CD4-positive, alpha-beta T cell treated with Interleukin-6 at 100 ng/mL for 8 hours (primary cell): ENCODE measurements at regions not wholly inside any gene's neighbourhood (a gene's known extent, or its start where the extent isn't known, plus 50 kb on each side); places are given as distances from the start of the nearest gene placed in this dataset.
"Not testable (repeated sequence)": the region's sequence is repeated elsewhere in the genome, so short reads cannot be mapped to it uniquely, and the experiment has no call there.

Experiments used
- DNase-seq: peaks from one replicate; pipeline ENCODE4 v3.0.0-alpha.2; 2020; ENCODE audit warnings: mixed read lengths, low spot score

- no peak for DNase-seq
Observed at GRCh38 chr9:113705306-113705927, 170.7 kb upstream of the ZNF618 start.

- DNase-seq = no peak
Observed at GRCh38 chr9:113705928-113706519, 170.1 kb upstream of the ZNF618 start.

DNA sequence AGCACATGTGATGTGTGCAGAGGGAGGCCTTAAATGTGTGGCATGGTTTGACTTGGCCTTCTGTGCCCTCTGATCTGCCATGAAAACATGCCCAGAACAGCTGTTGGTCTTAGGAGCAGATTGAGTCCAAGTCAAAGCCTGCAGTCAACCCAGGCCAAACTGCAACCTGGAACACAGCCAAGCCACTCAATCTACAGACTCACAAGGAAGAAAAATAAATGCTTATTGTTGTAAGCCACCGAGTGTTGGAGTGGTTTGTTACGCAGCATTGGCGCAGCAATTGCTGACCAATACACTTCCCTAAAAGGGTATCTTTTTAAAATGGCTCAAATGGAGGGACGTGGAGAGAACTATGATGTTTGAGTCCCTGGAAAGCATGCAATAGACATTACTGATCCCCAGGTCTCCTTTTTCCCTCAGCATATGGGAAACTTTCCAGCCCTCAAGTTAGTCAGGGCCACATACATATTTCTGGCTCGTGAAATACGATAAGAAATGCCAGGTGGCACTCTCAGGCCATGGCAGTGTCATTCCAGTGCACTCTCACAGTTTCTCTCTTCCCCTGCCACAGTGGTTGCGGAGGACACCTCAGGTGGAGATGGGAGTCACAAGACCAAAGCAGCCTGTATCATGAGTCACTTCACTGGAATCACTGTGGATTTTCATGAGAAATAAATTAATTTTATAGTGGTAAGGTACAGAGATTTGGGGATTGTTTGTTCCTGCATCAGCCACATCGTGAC lies 168.0 kb upstream of the ZNF618 start:
- DNase-seq = no peak

- no peak for DNase-seq
Observed at GRCh38 chr9:113708821-113709713, 167.0 kb upstream of the ZNF618 start.

DNA sequence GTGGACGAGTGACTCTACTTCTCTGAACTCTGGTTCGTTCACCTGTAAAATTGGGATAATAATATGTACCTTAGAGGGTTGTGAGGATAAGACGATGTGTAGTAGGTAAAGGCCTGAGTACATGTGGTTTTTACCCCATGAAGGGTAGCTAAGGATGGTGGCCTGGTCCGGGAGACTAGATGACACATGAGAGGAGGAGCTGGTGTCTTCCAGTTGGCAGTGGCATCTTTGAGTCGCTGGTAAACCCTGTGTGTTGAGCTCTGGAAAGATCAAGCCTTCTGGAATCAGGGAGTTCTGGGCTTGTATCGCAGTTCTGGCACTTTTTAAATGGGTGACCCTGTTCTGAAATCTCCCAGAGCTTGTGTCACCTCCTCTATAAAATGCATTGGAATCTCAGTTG lies 166.4 kb upstream of the ZNF618 start:
- no peak for DNase-seq

DNA sequence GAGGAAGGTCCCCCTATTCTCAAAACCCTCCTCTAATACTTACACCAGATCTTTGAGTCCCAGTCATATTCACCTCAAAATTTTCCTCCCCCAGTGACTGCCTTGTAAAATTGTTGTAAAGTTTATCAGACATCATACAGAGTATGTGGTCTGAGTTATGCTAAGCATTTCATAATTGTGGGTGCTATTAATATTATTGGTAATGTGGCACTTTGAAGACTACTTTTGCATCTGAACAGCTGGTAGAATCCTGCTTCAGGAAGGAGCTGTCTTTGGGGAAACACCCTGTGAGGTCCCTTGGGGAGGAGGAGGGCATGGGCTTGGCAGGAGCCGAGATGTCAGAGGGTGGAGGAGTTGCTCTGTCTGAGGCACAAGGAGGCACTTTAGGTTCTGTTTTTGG lies 164.9 kb upstream of the ZNF618 start:
- DNase-seq = no peak

- no peak for DNase-seq
Observed at GRCh38 chr9:113712053-113712452, 164.1 kb upstream of the ZNF618 start.

- DNase-seq = no peak
Observed at GRCh38 chr9:113715086-113715485, 161.0 kb upstream of the ZNF618 start.

DNA sequence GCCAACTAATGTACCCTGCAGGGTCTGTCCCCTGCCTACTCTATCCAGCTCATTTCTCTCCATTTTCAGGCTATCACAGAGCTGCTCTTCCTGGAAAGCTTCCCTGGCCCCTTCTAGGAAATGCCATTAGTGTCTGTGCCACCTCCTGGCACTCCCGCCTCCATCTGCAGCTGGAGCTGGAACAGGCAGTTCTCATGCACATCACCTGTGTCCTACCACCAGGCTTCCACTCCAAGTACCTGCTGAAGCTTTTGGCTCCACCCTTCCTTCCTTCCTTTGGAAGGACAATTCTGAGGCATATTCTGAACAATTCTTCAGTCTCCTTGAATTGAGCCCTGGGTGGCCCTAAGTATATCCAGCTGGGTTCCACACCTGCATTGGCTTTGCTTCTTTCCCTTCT lies 156.2 kb upstream of the ZNF618 start:
- no peak for DNase-seq

GRCh38 chr9:113720495-113720894 lies 155.6 kb upstream of the ZNF618 start:
- no peak for DNase-seq

- DNase-seq = no peak
Observed at GRCh38 chr9:113721856-113722255, 154.3 kb upstream of the ZNF618 start.

DNA sequence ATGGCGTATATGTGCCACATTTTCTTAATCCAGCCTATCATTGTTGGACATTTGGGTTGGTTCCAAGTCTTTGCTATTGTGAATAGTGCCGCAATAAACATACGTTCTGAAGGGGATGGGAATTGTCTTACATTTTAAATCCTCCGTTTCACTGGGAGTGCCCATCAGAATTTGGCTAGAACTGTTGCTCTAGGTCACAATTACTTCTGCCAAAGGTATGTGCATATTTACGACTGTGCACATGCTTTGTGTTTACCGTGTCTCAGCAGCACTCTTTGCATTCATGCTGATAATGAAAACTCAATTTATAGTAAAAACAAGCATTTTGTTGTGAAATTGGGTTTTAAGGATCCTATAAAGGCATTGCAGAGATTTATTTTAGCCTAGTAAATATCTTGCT lies 151.9 kb upstream of the ZNF618 start:
- no peak for DNase-seq

DNA sequence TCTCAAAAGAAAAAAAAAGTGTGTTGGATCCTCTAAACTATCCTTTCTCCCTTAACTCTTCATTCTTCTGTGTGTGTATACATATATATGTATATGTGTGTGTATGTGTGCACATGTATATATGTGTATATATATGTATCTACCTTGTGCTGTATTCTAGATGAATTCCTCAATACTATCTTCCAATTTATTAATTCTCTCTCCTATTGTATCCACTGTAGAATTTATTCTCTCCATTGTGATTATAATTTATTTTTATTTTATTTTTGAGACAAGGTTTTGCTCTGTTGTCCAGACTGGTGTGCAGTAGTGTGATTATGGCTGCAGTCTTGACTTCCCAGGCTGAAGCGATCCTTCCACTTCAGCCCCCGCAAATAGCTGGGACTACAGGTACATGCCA lies 147.1 kb upstream of the ZNF618 start:
- DNase-seq = no peak

DNA sequence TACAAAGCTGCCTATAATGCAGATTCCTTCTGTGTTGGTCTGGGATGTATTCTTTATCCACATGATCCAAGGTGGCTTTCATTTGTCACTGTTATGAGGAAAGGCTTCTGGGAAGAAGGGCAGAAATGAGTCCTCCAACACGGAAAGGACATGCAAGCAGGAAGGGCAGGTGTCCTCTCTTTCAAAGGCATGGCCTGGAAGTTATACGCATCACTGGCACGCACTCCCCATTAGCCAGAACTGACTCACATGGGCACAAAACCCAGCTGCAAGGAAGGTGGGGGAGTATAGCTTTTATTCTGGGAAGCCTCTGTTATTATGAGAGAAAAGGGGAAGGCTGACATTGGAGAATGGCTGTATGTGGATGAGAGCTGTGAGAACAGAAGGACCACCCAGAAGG lies 141.3 kb upstream of the ZNF618 start:
- DNase-seq = no peak

DNA sequence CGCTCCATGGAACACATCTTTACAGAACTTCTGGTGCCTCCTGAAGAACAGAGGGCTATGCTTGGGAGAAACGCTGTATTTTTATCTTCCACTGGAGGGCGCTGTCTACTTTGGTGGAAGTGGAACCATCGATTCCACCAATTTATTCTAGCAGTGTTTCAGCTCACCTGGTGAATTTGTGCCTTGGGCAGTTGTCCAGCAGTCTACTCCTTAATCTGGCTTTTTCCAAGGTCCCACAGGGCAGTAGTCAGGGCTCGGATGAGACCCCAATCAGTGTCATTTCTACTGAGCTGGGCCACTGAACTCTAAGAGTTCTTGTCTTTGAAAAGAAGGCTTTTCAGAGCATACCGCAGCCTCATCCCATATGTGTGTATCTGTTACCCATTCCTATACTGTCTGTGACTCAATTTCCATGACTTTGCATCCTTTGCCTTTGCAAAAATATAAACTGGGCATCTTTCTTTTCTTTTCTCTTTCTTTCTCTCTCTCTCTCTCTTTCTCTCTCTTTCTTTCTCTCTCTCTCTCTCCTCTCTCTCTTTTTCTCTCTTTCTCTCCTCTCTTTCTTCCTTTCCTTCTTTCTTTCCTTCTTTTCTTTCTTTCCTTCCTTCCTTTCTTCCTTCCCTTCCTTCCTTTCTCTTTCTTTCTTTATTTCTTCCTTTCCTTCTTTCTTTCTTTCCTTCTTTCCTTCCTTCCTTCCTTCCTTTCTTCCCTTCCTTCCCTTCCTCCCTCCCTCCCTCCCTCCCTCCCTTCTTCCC lies 138.4 kb upstream of the ZNF618 start:
- no peak for DNase-seq

GRCh38 chr9:113738496-113738892 lies 137.6 kb upstream of the ZNF618 start:
- no peak for DNase-seq

- DNase-seq = no peak
Observed at GRCh38 chr9:113738893-113739604, 137.1 kb upstream of the ZNF618 start.

DNA sequence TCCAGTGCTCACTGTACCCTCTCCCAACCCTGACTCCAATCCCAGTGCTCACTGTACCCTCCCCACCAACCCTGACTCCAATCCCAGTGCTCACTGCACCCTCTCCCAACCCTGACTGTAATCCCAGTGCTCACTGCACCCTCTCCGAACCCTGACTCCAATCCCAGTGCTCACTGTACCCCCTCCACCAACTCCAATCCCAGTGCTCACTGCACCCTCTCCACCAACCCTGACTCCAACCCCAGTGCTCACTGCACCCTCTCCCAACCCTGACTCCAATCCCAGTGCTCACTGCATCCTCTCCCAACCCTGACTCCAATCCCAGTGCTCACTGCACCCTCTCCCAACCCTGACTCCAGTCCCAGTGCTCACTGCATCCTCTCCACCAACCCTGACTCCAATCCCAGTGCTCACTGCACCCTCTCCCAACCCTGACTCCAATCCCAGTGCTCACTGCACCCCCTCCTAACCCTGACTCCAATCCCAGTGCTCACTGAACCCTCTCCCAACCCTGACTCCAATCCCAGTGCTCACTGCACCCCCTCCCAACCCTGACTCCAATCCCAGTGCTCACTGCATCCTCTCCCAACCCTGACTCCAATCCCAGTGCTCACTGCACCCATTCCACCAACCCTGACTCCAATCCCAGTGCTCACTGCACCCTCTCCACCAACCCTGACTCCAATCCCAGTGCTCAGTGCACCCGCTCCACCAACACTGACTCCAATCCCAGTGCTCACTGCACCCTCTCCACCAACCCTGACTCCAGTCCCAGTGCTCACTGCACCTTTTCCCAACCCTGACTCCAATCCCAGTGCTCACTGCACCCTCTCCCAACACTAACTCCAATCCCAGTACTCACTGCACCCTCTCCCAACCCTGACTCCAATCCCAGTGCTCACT lies 136.3 kb upstream of the ZNF618 start:
- DNase-seq = not testable (repeated sequence)

DNA sequence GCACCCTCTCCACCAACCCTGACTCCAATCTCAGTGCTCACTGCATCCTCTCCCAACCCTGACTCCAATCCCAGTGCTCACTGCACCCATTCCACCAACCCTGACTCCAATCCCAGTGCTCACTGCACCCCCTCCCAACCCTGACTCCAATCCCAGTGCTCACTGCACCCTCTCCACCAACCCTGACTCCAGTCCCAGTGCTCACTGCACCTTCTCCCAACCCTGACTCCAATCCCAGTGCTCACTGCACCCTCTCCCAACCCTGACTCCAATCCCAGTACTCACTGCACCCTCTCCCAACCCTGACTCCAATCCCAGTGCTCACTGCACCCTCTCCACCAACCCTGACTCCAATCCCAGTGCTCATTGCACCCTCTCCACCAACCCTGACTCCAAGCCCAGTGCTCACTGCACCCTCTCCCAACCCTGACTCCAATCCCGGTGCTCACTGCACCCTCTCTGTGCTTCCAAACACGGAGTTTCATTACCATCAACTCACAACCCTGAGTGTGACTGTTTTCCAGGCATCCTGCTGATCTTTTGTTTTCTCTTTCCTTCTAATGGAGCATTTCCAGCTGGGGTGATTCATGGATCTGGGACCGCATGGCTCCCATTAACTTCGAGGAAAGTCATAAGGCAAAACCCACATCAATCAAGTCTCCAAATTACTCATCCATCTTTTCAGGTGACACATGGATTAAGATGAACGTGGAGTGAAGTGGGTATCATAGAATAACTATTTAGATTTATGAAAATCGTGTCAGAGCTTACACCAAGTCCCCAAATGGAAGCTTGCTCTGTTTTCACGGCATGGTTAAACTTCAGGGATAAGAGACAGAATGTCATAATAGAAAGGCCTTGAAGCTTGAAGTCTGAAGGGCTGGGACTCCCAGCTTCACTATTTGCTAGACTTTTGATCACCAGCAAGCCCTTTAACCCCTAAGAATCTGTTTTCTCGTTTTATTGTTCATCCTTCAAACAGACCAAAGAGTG lies 135.3 kb upstream of the ZNF618 start:
- DNase-seq = not testable (repeated sequence)
